ELF-1 (cell line): ENCODE measurements at regions not wholly inside any gene's neighbourhood (a gene's known extent, or its start where the extent isn't known, plus 50 kb on each side); places are given as distances from the start of the nearest gene placed in this dataset.
"Not testable (repeated sequence)": the region's sequence is repeated elsewhere in the genome, so short reads cannot be mapped to it uniquely, and the experiment has no call there.

ENCODE experiments used
- DNase-seq: peaks from one replicate; pipeline ENCODE4 v3.0.0-alpha.2; 2016; ENCODE audit warnings: low read depth, low spot score

DNA sequence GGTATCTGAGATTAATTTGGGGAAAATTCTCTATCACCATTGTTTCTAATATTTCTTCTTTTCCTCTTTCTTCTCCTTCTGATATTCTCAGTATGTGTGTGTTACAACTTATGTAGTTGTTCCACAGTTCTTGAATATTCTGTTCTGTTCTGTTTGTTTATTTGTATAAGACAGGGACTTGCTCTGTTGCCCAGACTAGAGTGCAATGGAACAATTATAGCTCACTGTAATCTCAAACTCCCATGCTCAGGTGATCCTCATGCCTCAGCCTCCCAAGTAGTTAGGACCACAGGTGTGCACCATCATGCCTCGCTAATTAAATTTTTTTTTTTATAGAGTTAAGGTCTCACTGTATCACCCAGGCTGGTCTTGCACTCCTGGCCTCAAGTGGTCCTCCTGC, 145.8 kb upstream of the TUT7 start:
- no peak for DNase-seq

DNA sequence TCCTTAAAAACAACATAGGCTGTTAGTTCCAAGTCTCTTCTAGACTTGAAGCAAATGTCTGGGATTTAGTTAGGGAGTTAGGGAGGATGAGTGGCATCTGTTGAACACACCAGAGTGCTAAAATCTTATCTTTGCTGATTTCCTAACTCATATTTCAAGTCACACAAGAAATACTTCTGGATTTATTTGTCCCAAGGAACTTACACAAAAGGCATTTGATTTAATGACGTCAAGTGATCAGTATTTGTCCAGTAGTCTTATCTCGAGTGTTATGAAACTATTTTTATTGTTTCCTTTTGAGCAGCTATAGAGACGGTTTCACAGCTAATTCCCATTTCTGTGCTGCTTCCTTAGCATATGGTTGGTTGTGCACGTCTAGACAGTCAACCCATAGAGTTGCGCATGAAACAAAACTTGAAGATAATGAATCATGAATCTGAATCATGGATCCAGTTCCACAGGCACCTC, 140.5 kb upstream of the TUT7 start:
- no peak for DNase-seq

DNA sequence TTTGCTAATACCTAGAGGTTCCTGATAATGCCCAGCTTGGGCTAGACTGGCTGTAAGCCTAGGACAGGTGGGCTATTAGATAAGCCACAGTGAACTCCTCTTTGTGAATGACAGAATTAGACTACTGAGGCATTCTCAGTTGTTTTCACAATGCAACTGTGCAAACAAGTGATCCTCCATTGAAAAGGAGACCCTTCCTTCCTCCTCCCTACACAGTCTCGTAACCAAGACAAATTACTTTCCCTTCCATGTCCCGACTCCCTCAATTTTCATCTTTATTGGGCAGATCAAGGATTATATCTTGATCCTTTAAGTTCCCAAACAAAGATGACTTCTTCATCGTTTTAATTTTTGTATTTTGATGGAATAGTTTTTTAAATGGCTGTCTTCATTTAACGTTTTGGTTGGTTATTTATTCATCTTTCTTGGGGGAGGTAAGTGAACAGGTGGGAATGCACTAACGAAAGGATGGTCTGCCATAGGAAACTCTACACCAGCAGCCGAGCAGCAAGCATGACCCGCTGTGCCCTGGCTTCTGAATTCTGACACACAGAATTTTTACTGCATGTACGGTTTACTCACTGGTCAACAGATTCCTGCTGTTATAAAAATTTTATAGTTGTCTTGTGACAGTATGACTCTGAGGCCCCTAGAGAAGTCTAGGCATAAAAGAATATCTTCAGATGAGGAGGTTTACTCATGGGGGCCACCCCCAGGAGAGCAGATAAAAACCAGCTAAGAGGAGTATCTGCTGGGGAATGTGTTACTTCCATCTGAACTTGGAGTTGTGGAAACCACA, 137.5 kb upstream of the TUT7 start:
- DNase-seq, result no peak

DNA sequence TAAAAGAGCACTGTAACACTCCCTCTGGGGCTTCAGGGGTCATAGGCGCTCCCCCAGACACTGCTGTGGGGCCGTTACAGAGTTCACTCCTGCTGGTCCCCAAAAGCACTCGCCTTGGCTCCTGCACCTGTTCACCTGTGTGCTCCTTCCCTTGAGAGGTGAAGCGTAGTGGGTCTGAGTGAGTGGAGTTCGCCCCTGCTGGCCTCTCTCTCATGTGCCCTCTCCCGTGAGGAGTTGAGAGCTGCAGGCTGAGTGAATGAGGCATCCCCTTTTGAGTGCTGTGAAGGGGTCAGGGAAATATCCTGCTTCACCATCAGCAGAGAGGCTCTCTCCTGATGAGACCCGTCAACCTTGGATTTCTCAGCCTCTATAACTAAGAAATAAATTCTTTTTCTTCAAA, 134.6 kb upstream of the TUT7 start:
- DNase-seq, result peak; percentile 15

DNA sequence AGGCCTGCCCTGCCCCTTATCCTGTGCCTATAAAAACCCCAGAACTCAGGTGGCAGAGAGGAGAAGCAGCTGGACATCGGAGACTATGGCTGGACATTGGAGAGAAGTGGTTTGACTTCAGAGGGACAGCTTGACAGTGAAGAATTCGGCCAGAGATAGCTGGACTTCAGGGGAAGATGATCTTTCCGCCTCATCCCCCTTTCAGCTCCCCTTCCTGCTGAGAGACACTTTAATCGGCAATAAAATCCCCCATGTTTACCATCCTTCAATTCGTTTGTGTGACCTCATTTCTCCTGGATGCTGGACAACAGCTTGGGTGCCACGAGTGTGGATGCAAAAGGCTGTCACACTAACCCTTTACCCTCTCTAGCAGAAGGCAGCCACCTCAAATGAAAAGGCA, 134.1 kb upstream of the TUT7 start:
- no peak for DNase-seq

DNA sequence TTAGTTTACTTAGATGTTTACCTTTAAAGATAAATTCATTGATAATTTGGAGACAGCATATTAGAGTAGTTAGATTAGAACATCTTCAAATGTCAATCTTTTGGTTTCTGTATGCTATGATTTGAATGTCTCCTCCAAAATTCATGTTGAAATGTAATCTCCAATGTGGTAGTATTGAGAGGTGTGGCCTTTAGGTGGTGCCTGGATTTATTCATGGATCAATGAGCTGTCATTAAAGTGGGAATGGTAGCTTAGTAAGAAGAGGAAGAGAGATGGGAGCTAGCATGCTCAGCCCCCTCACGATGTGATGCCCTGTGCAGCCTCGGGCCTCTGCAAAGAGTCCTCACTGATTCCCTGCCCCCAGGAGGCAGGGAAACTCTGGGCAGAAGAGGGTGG, 133.6 kb upstream of the TUT7 start:
- no peak for DNase-seq

DNA sequence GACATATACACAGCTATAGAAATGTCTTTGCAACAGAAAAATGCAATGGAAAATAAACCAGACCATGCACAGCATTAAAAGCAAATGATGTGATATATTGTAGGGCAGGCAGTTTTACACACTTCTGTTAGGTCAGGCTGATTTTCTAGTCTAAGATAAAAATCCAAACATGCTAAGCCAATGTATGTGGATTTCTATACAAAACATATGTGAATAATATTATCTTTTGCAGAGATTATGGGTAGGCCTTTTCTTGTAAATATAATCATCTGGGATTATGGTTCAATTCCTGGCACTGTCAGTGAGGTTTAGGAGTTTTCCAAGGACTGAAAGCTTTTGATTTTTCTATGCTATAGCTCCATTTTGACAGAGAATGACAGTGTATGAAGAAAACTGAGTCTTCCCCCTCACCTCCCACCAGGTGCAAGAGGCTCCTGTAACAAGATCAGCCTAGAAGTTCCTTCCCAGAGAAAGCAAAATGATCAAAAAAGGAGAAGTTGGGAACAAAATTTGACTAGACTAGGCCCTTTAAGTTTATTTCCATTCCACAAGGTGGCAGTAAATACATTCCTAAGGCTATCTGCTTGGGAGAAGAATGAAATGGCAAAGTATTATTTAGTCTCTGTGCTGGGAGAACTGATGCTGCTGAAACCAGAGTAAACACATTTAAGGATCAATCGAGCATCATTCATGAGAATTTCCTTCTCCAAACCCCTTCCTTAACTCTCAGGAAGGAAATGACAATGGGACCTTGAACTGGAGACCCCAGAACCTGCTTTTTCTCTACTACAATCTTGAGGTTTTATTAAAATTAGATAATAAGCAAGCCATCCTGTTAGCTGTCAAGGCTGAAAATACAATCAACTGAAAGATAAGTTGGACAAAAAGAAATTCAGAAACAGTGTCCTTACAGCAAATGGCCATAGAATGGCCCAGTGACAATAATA, 133.0 kb upstream of the TUT7 start:
- DNase-seq, result no peak

DNA sequence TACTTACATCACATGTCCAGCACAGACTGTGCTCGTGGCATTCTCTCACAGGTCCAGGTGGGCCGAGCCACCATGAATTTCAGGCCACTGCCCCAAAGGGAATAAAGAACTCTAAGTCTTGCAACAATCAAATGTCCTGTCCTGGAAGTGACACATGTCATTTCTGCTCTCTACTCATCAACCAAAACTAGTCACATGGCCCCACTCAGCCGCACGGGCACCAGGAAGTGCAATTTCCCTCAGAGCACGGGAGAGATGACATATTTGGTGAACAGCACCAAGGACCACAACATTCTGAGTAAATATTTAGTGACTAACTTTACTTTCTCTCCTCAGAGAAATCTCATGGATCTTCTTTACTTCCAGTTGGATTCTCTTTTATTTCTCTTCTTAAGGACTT, 131.1 kb upstream of the TUT7 start:
- no peak for DNase-seq

DNA sequence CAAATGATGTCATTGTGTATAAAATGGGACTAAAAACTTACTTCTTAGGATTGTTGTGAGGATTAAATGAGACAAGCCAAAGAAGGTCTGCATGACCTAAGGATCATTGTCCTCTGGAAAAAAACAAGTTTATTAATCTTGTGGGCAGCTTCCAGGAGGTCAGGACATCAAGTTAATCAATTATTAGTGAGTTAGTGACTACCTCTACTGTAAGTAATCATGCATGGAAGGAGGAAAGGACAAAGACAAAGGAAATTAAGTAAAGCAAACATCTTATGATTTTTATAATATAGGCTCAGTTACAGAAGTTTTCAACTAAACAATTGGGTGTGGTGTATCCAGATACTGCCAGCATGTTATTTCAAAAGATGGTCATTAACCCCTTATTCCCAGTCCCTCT, 129.3 kb upstream of the TUT7 start:
- DNase-seq, result no peak

DNA sequence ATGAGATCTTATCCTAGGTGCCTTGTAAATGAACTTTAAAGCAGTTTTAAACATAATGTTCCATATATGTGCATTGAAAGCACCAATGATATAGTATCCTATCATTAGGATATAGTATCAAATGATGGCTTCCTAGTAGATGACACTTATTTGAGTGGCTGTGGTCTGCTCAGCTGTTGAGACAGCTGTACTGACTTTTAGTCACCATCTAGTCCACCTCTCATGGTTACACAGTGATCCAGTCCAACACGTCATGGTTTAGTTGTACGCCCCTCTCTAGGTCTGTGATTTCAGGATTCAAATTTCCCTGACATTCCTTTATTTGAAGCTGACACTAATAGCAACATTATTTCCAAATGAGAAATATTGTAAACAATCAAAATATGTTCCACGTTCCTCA, 127.3 kb upstream of the TUT7 start:
- DNase-seq, result no peak

DNA sequence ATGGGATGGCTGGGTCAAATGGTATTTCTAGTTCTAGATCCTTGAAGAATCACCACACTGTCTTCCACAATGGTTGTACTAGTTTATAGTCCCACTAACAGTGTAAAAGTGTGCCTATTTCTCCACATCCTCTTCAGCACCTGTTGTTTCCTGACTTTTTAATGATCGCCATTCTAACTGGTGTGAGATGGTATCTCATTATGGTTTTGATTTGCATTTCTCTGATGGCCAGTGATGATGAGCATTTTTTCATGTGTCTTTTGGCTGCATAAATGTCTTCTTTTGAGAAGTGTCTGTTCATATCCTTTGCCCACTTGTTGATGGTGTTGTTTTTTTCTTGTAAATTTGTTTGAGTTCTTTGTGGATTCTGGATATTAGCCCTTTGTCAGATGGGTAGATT, 121.0 kb upstream of the TUT7 start:
- not testable (repeated sequence) for DNase-seq

DNA sequence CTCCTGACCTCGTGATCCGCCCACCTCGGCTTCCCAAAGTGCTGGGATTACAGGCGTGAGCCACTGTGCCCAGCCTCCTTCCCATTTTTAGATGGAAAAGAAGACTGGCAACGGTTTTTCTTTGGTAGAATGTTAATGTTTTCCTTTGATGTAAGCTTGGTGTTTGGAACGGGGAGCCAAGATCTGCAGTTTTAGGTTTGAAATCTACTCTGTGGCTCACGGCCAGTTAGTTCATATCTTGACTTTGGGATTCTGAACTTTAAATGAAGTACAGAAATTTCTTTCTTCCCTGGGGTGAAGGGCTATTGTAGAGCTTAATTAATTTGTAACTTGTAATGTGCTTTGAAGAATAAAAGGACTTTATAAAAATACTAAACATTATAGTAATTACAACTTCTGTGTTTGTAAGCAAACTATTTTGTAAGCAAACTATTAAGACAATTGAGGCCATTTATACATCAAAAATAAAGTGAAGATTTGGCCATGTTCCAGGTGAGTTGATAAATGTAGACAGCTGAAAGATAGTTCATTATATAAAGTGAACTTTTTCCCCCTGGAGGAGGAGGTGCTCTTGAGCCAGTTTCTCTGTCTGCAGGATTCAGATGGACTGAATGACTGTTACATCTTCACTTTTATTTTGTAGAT, 117.1 kb upstream of the TUT7 start:
- no peak for DNase-seq

DNA sequence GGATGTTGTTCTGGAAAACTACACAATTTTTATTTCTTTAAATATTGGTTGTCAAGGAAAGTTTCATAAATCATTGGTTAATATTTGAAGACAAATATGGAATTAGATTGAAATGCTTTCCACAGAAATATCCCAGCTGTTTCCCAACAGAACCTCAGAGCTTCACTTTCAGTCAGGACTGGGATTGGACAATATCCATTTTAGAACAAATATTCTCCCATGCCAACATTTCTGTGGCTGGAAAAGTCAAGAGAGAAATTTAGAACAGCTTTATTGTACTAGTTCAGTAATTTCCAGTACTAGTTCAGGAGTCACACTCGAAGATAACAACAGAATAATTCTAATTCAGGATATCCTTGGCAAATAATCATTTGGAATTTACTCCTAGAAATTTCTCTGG, 116.1 kb upstream of the TUT7 start:
- no peak for DNase-seq

DNA sequence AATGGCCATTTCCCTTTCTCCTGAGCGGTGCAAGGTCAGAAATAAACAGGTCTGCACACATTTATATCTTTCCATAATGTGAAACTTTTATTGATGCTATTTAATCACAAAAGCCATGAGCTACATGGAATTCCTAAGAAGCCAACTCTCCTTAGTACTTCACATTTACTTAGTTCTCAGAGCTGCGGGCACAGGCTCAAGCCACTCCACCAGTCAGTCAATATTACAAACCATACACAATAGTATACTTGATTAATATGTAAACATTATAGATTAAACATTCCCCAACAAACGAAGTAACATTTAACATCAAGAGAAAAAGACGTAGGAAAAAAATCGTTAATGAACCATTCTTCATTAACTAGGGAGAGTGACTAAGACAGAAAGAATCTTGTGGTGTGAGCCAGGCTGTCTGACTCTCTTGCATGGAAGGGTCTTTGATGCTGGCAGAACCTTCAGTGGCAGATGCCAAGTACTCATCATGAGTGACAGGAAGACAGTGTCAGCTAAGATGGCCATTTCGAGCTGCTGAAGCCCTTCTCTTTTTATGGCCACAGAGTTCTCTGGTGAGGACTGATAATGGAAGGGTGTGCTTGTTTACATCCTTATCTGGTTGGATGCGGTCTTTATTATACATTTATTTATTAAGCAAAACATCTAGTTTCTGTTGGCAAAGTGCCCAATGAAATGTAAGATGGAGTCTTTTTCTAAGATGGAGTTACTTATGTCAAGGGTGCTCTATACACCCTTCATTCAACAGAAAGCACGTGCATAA, 115.5 kb upstream of the TUT7 start:
- no peak for DNase-seq

DNA sequence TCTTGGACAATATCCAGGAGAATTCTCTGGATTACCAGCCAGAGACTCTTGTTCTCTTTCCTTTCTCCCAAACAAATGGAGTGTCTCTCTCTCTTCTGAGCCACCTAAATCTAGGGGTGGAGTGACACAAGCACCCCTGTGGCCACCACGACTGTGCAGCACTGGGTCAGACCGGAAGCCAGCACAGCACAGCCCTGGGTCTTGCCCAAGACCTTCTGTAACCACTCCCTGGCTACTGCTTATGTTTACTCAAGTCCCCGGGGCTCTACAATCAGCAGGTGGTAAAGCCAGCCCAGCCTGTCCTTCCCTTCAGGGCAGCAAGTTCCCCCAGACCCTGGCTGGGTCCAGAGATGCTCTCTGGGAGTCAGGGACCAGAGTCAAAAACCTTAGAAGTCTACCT, 110.0 kb upstream of the TUT7 start:
- DNase-seq, result peak; percentile 50

DNA sequence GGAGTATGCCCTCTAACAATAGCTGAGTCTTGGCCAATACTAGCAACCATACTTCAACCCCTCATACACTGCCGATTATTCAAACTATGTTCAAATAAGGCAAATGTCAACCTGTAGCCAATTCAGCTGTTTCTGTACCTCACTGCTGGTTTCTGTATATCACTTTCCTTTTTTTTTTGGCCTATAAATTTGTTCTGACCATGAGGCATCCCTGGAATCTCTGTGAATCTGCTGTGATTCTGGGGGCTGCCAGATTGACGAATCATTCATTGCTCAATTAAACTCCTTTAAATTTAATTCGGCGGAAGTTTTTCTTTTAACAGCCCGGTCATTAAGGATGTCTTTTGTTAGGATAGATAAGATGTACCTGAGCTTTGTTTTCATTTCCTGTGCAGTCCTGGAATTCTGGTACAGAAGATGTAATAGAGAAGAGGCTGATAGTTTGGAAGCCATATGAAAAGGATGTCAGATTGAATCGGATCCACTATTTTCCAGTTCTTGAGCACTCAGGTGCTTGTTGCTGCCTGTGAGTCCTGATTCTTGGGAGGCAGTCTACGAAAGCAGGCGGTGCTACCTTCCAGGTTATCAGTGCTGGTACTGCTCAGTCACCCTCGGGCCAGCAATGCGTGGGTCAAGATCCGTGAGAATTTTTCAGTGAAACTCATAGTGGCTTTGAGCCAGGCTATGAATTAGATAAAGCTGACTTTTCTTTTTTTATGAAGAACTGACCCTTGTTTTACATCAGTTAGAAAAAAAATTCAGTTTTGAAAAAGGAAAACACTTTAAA, 106.2 kb upstream of the TUT7 start:
- no peak for DNase-seq

DNA sequence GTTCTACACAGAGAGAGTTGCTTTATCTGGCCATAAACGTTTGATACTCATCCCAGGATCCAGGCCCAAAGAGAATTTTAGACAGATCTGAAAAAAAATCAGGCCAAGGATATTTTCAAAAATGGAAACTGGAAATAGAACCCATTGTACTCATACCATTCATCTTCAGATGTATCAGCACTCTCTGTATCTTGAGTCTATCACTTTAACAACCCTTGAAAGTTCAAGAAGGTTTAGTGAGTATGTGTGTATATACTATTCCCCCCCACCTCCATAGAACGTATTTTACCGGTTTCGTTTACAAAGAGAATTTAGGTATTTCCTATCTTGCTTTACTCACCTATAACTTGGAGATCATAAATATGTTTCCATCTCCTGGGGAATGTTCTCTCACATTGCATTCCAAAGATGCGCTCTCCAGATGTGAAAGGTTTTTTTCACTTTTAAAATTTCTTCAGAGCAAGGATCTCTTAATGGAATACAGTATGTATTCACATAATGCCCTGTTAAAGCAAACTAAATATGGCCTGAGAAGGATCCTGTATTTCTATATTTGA, 105.5 kb upstream of the TUT7 start:
- no peak for DNase-seq

DNA sequence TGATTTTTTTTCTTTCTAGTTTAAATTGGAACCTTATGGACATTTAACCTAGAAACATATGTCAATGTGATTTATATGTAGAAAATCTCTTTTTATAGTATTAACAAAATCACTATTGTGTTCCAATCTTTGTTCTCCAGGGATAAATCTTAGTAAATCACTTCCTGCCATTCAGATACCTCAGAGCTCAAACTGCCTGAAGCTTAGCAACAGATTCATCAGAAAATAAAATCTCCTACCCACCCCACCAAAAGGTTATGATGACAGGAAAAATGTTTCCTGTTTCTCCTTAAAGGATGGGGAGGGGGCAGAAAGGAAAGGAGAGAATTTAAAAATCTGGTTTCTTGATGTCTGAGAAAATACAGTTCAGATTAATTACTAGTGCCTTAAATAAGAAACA, 105.0 kb upstream of the TUT7 start:
- no peak for DNase-seq

DNA sequence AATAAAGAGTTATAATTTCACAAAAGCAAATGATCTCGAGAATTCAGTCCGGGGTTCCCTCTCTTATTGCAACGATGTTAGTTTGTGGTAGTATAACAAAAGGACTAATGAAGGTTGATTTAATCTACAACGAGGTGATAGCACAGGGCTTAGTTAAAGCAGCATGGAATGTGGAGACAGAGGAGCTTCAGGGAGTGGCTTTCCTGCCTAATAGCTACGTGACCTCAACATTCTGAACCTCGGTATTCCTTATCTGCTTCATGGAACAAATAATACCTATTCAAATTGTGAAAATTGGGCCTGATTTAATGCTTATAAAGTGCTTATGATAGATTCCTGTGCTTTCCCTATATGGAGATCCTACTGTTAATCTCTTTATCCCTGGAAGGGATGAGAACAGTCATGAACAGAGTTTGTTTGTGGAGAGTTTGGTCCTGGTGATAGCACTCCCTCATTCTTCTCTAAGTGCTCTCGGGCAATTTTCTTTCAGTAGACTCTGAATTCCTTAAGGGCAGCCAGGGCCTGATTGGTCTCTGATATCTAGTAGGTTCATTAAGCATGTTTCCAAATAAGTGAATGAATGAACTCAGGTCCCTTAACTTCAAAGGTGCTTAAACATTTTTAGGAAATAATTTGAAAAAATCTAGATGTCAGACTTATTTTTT, 104.1 kb upstream of the TUT7 start:
- DNase-seq, result peak; percentile 45

DNA sequence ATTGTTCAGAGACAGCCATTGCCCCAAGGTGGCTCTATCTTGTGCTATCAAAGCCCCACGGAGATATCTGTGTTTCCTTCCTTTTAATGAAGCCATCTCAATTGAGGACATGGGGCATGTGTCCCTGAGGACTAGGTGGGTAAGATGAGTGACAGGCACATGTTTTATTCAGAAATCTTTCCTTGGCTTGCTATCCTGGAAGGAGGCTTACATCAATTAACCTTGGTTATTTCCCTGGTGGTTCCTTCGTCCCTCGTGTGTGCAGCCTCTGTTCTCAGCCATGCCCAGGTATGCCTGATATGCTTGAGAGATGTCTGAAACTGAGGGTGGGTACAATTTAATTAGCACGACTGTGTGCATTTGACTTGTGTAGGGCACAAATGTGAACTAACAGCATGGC, 102.2 kb upstream of the TUT7 start:
- no peak for DNase-seq
